ENCODE measurements at regions not wholly inside any gene's neighbourhood (a gene's known extent, or its start where the extent isn't known, plus 50 kb on each side); places are given as distances from the start of the nearest gene placed in this dataset.

GRCh38 chr5:20109326-20109725, 121.3 kb upstream of the CDH18 start:
- DNase-seq (ENCODE audit: low read depth, low spot score) (no peak), FAIRE-seq (peak; percentile 71)
- Histone ChIP-seq H2AFZ (ENCODE audit: control insufficient read depth, low read length) (peak overlapping the region; percentile 88), H3K4me2 (ENCODE audit: control insufficient read depth, extremely low read depth, insufficient read depth, low read depth, low read length) (peak overlapping the region; percentile 62), H3K27ac (ENCODE audit: control insufficient read depth, insufficient read depth, low read length) (no peak overlapping the region), H3K4me3 (ENCODE audit: control insufficient read depth in 2 of 3, extremely low read depth in 1 of 3, insufficient read depth in 2 of 3, low read depth in 1 of 3, low read length in 3 of 3) (no peak overlapping the region), H3K9me3 (ENCODE audit: control insufficient read depth, low read depth, low read length) (no peaks in the 10 kb centered on the region), H3K9me1 (ENCODE audit: control insufficient read depth, extremely low read depth, insufficient read depth, low read length) (no peaks in the 10 kb centered on the region), H3K27me3 (ENCODE audit: control insufficient read depth, extremely low read depth, insufficient read depth, low read length) (no peaks in the 10 kb centered on the region), H3K36me3 (ENCODE audit: control insufficient read depth in 2 of 2, extremely low read depth in 1 of 2, insufficient read depth in 2 of 2, low read length in 2 of 2) (no peaks in the 10 kb centered on the region), H3K79me2 (ENCODE audit: control insufficient read depth, insufficient read depth, low read length) (no peaks in the 10 kb centered on the region), H3K9ac (ENCODE audit: control insufficient read depth, extremely low read depth, insufficient read depth, low read length) (no peak overlapping the region), H4K20me1 (ENCODE audit: control insufficient read depth, extremely low read depth, insufficient read depth, low read length) (no peaks in the 10 kb centered on the region), H3K4me1 (ENCODE audit: control insufficient read depth, extremely low read depth, insufficient read depth, low read length) (no peaks in the 10 kb centered on the region)
- dilution Hi-C loops (cut with MboI; ENCODE audit: extremely low pct_ligation_motif_present, low sequenced_read_pairs), result no loop called here
- TF ChIP-seq, protein P1, sequence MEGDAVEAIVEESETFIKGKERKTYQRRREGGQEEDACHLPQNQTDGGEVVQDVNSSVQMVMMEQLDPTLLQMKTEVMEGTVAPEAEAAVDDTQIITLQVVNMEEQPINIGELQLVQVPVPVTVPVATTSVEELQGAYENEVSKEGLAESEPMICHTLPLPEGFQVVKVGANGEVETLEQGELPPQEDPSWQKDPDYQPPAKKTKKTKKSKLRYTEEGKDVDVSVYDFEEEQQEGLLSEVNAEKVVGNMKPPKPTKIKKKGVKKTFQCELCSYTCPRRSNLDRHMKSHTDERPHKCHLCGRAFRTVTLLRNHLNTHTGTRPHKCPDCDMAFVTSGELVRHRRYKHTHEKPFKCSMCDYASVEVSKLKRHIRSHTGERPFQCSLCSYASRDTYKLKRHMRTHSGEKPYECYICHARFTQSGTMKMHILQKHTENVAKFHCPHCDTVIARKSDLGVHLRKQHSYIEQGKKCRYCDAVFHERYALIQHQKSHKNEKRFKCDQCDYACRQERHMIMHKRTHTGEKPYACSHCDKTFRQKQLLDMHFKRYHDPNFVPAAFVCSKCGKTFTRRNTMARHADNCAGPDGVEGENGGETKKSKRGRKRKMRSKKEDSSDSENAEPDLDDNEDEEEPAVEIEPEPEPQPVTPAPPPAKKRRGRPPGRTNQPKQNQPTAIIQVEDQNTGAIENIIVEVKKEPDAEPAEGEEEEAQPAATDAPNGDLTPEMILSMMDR (optimal IDR thresholded peaks at IDR 0.05 in 1 of 3, IDR thresholded peaks at IDR 0.05 in 1 of 3, conservative IDR thresholded peaks at IDR 0.05 in 1 of 3; ENCODE audit: extremely low read depth in 1 of 3, insufficient read depth in 2 of 3, low read length in 3 of 3), result no peak
- no peak for TF ChIP-seq EZH2 (IDR thresholded peaks at IDR 0.05; ENCODE audit: low read length)

GRCh38 chr5:20105915-20106314, 117.9 kb upstream of the CDH18 start:
- H3K4me1 ChIP-seq (ENCODE audit: control insufficient read depth, extremely low read depth, insufficient read depth, low read length), result no peaks in the 10 kb centered on the region
- DNase-seq (ENCODE audit: low read depth, low spot score) (no peak), FAIRE-seq (no peak)
- H4K20me1 ChIP-seq (ENCODE audit: control insufficient read depth, extremely low read depth, insufficient read depth, low read length), result no peaks in the 10 kb centered on the region
- no peaks in the 10 kb centered on the region for H3K27me3 ChIP-seq (ENCODE audit: control insufficient read depth, extremely low read depth, insufficient read depth, low read length)
- dilution Hi-C loops (cut with MboI; ENCODE audit: extremely low pct_ligation_motif_present, low sequenced_read_pairs), result no loop called here
- no peaks in the 10 kb centered on the region for H3K36me3 ChIP-seq (ENCODE audit: control insufficient read depth in 2 of 2, extremely low read depth in 1 of 2, insufficient read depth in 2 of 2, low read length in 2 of 2)
- no peak overlapping the region for H3K9ac ChIP-seq (ENCODE audit: control insufficient read depth, extremely low read depth, insufficient read depth, low read length)
- no peaks in the 10 kb centered on the region for H3K9me1 ChIP-seq (ENCODE audit: control insufficient read depth, extremely low read depth, insufficient read depth, low read length)
- no peak overlapping the region for H3K4me2 ChIP-seq (ENCODE audit: control insufficient read depth, extremely low read depth, insufficient read depth, low read depth, low read length)
- no peak for TF ChIP-seq EZH2 (IDR thresholded peaks at IDR 0.05; ENCODE audit: low read length)
- TF ChIP-seq, protein P1 (optimal IDR thresholded peaks at IDR 0.05 in 1 of 3, IDR thresholded peaks at IDR 0.05 in 1 of 3, conservative IDR thresholded peaks at IDR 0.05 in 1 of 3; ENCODE audit: extremely low read depth in 1 of 3, insufficient read depth in 2 of 3, low read length in 3 of 3), result no peak
- no peaks in the 10 kb centered on the region for H3K9me3 ChIP-seq (ENCODE audit: control insufficient read depth, low read depth, low read length)
- no peak overlapping the region for H3K4me3 ChIP-seq (ENCODE audit: control insufficient read depth in 2 of 3, extremely low read depth in 1 of 3, insufficient read depth in 2 of 3, low read depth in 1 of 3, low read length in 3 of 3)
- H2AFZ ChIP-seq (ENCODE audit: control insufficient read depth, low read length), result peak overlapping the region; percentile 25
- no peak overlapping the region for H3K27ac ChIP-seq (ENCODE audit: control insufficient read depth, insufficient read depth, low read length)
- H3K79me2 ChIP-seq (ENCODE audit: control insufficient read depth, insufficient read depth, low read length), result no peaks in the 10 kb centered on the region
